Spleen (tissue), 11 donors: ENCODE measurements at regions not wholly inside any gene's neighbourhood (a gene's known extent, or its start where the extent isn't known, plus 50 kb on each side); places are given as distances from the start of the nearest gene placed in this dataset.

Source experiments
- DNase-seq: peaks from one replicate; pipeline ENCODE4 v3.0.0-alpha.2; 2020
- H3K27ac ChIP-seq, 8 donors: fragments of 200-600 bp; sonication (generic) in 7 of 8; 1 replicate in 4 of 8; 2 replicates in 4 of 8; pipeline versions ENCODE4 v1.5.0 to v1.8.0; 2016 to 2021; ENCODE audit warnings: inconsistent platforms in 4 of 8, mild to moderate bottlenecking in 4 of 8, moderate library complexity in 1 of 8
- H3K27me3 ChIP-seq, 7 donors: fragments of 200-600 bp; sonication (generic) in 6 of 7; replicated peaks in 1 of 7; 1 replicate in 4 of 7; 2 replicates in 3 of 7; pipeline versions ENCODE4 v1.5.0 to v1.8.0; 2016 to 2021; ENCODE audit warnings: inconsistent platforms in 3 of 7, mild to moderate bottlenecking in 1 of 7
- H3K36me3 ChIP-seq, 6 donors: fragments of 200-600 bp; sonication (generic) in 5 of 6; 1 replicate in 4 of 6; 2 replicates in 2 of 6; pipeline versions ENCODE4 v1.5.0 to v1.8.0; 2016 to 2021; ENCODE audit warnings: inconsistent platforms in 2 of 6
- H3K4me1 ChIP-seq, 6 donors: fragments of 200-600 bp; sonication (generic) in 5 of 6; 1 replicate in 3 of 6; 2 replicates in 3 of 6; pipeline versions ENCODE4 v1.5.0 to v1.8.0; 2016 to 2021; ENCODE audit warnings: inconsistent platforms in 3 of 6
- H3K4me3 ChIP-seq, 8 donors: fragments of 200-600 bp; sonication (generic) in 7 of 8; 1 replicate in 4 of 8; 2 replicates in 4 of 8; pipeline versions ENCODE4 v1.5.0 to v1.8.0; 2016 to 2021; ENCODE audit warnings: inconsistent platforms in 4 of 8, mild to moderate bottlenecking in 4 of 8, moderate library complexity in 2 of 8
- H3K9me3 ChIP-seq, 8 donors: fragments of 200-600 bp; sonication (generic) in 7 of 8; 1 replicate in 4 of 8; 2 replicates in 4 of 8; pipeline versions ENCODE4 v1.5.0 to v1.8.0; 2016 to 2021; ENCODE audit warnings: inconsistent platforms in 4 of 8
- CTCF ChIP-seq, 11 experiments: fragments of 200-600 bp in 7 of 11; fragments of 450-650 bp in 4 of 11; sonication (generic) in 4 of 11; IDR thresholded peaks in 8 of 11; conservative IDR thresholded peaks in 3 of 11; 1 replicate in 7 of 11; 2 replicates in 4 of 11; pipeline versions ENCODE4 v1.4.0 to v1.8.0; 2016 to 2021; ENCODE audit warnings: antibody characterized with exemption in 11 of 11, inconsistent platforms in 4 of 11, mild to moderate bottlenecking in 1 of 11
- POLR2A ChIP-seq, 3 donors: fragments of 450-650 bp; IDR thresholded peaks; one replicate each; pipeline ENCODE4 v1.5.1; 2017; ENCODE audit warnings: antibody characterized with exemption in 3 of 3, mild to moderate bottlenecking in 1 of 3
- POLR2AphosphoS5 ChIP-seq, 3 donors: sonication (generic); formaldehyde crosslinking; IDR thresholded peaks; one replicate each; pipeline ENCODE4 v1.5.1; 2017; ENCODE audit warnings: antibody characterized with exemption in 3 of 3
- WGBS, 5 donors: extraction: QIAGEN DNeasy Blood & Tissue Kit in 3 of 5; methylation state at CpG; one replicate each; pipeline versions ENCODE4 v1.1.5 to v1.1.7; 2013 to 2018; 5-methylcytosine and 5-hydroxymethylcytosine counted together
- intact Hi-C: fragments of 100-400 bp; cut with DNase I; formaldehyde crosslinking; loops from one replicate; pipeline ENCODE4 v1.15.0; 2023; ENCODE audit warnings: low total_unique reads
- donor health status: healthy with polysubstance abuse.
- donor health status: DM: no; HTN: no; CAD: no; lungs with moderate emphysema.
- donor health status: DM: no; HTN: no; CAD: no.
- donor health status: Bipolar disorder and iron deficiency.
- donor health status: healthy.
- donor health status: DM: no; HTN: no; CAD: no.
- donor health status: DM: yes; HTN: yes; CAD: no.

GRCh38 chr10:63922468-63923284 lies 401.5 kb downstream of the REEP3 start:
- Histone ChIP-seq H3K27me3 (peaks cover 0 to 5% (median 0%) of the 10 kb centered on the region in 7 donors), H3K4me3 (no peak overlapping the region), H3K9me3 (no peaks in the 10 kb centered on the region), H3K27ac (no peak overlapping the region), H3K4me1 (no peaks in the 10 kb centered on the region), H3K36me3 (no peaks in the 10 kb centered on the region)
- intact Hi-C loops, result no loop called here
- TF ChIP-seq POLR2AphosphoS5 (IDR thresholded peaks at IDR 0.05) (no peak), POLR2A (IDR thresholded peaks at IDR 0.05) (no peak), CTCF (IDR thresholded peaks at IDR 0.05 in 8 of 11, conservative IDR thresholded peaks at IDR 0.05 in 3 of 11) (no peak)
- no peak for DNase-seq
- 46 to 63% (median 50%) methylated on average over 6 of the region's 6 CpGs for WGBS, 5 donors

- no peaks in the 10 kb centered on the region for H3K36me3 ChIP-seq
- H3K27me3 ChIP-seq, result no peaks in the 10 kb centered on the region
- DNase-seq, result no peak
- H3K4me1 ChIP-seq, result no peaks in the 10 kb centered on the region
- intact Hi-C loops, result no loop called here
- 69 to 95% (median 80%) methylated on average over 4 of the region's 4 CpGs for WGBS, 5 donors
- H3K27ac ChIP-seq, result no peak overlapping the region
- no peak for TF ChIP-seq POLR2A (IDR thresholded peaks at IDR 0.05)
- no peak for TF ChIP-seq POLR2AphosphoS5 (IDR thresholded peaks at IDR 0.05)
- TF ChIP-seq CTCF (IDR thresholded peaks at IDR 0.05 in 8 of 11, conservative IDR thresholded peaks at IDR 0.05 in 3 of 11), result no peak
- H3K4me3 ChIP-seq, result no peak overlapping the region
- H3K9me3 ChIP-seq, result no peaks in the 10 kb centered on the region
Measured at GRCh38 chr10:63929831-63930467, 408.7 kb downstream of the REEP3 start.

GRCh38 chr10:63930584-63930983 lies 409.4 kb downstream of the REEP3 start:
- no peaks in the 10 kb centered on the region for H3K4me1 ChIP-seq
- DNase-seq, result no peak
- no peak overlapping the region for H3K27ac ChIP-seq
- intact Hi-C loops, result no loop called here
- no peaks in the 10 kb centered on the region for H3K36me3 ChIP-seq
- H3K27me3 ChIP-seq, result no peaks in the 10 kb centered on the region
- TF ChIP-seq CTCF (IDR thresholded peaks at IDR 0.05 in 8 of 11, conservative IDR thresholded peaks at IDR 0.05 in 3 of 11), result no peak
- TF ChIP-seq POLR2A (IDR thresholded peaks at IDR 0.05), result no peak
- no peak for TF ChIP-seq POLR2AphosphoS5 (IDR thresholded peaks at IDR 0.05)
- 86 to 95% (median 91%) methylated on average over 4 of the region's 4 CpGs for WGBS, 5 donors
- H3K9me3 ChIP-seq, result no peaks in the 10 kb centered on the region
- no peak overlapping the region for H3K4me3 ChIP-seq

- Histone ChIP-seq H3K4me1 (no peaks in the 10 kb centered on the region), H3K4me3 (no peak overlapping the region), H3K27ac (no peak overlapping the region), H3K36me3 (no peaks in the 10 kb centered on the region), H3K9me3 (no peaks in the 10 kb centered on the region), H3K27me3 (no peaks in the 10 kb centered on the region)
- TF ChIP-seq POLR2A (IDR thresholded peaks at IDR 0.05) (no peak), CTCF (IDR thresholded peaks at IDR 0.05 in 8 of 11, conservative IDR thresholded peaks at IDR 0.05 in 3 of 11) (no peak), POLR2AphosphoS5 (IDR thresholded peaks at IDR 0.05) (no peak)
- no peak for DNase-seq
- intact Hi-C loops, result no loop called here
- 58 to 85% (median 67%) methylated on average over 2 of the region's 2 CpGs for WGBS, 5 donors
Measured at GRCh38 chr10:63935705-63936104, 414.5 kb downstream of the REEP3 start.
